PFSK-1 (cell line): ENCODE measurements at regions not wholly inside any gene's neighbourhood (a gene's known extent, or its start where the extent isn't known, plus 50 kb on each side); places are given as distances from the start of the nearest gene placed in this dataset.

Experiments used
- FOXP2 ChIP-seq: optimal IDR thresholded peaks from 2 replicates; pipeline ENCODE3; 2011; ENCODE audit warnings: borderline replicate concordance, control low read depth, inconsistent platforms; ENCODE audit not compliant: insufficient read depth; ENCODE audit errors: extremely low read length, extremely low read depth
- POLR2AphosphoS5 ChIP-seq: IDR thresholded peaks from 2 replicates; pipeline ENCODE4 v1.6.1; 2012; ENCODE audit warnings: low read depth, mild to moderate bottlenecking, control low read depth, low read length, moderate library complexity
- SIN3A ChIP-seq: IDR thresholded peaks from 2 replicates; pipeline ENCODE4 v1.6.1; 2012; ENCODE audit warnings: mild to moderate bottlenecking, low read length, moderate library complexity, borderline replicate concordance; ENCODE audit not compliant: insufficient read depth
- TAF1 ChIP-seq: IDR thresholded peaks from 2 replicates; pipeline ENCODE4 v1.6.1; 2012; ENCODE audit warnings: low read length, control low read depth, borderline replicate concordance; ENCODE audit not compliant: insufficient read depth
- TF ChIP-seq, protein P1 (sequence below), 2 experiments: IDR thresholded peaks; 2 replicates each; pipeline versions ENCODE4 v1.6.1 to v1.8.0; 2011 to 2012; ENCODE audit warnings: low read depth in 2 of 2, low read length in 2 of 2, control low read depth in 1 of 2, inconsistent platforms in 1 of 2, mild to moderate bottlenecking in 1 of 2, moderate library complexity in 1 of 2; ENCODE audit not compliant: insufficient read depth in 1 of 2

DNA sequence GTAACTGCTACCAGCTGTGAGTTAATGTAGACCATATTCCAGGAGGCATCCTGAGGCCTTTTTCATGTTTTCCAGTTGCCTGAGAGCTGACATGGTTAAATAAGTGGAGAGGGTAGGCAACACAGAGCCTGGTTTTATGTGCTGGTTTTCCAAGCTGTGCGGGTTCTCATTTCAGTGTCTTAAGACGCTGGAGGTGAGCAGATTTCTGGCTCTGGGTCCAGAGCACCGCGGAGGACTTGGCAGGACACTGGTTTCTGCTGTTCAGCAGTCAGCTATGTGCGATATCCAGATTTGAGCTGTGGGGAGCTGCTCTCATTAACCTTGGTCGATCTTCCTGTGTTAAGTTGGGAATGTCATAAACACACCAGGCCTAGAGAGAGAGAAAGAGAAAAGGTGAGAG lies 680.8 kb downstream of the BCL11B start:
- TF ChIP-seq, protein P1, sequence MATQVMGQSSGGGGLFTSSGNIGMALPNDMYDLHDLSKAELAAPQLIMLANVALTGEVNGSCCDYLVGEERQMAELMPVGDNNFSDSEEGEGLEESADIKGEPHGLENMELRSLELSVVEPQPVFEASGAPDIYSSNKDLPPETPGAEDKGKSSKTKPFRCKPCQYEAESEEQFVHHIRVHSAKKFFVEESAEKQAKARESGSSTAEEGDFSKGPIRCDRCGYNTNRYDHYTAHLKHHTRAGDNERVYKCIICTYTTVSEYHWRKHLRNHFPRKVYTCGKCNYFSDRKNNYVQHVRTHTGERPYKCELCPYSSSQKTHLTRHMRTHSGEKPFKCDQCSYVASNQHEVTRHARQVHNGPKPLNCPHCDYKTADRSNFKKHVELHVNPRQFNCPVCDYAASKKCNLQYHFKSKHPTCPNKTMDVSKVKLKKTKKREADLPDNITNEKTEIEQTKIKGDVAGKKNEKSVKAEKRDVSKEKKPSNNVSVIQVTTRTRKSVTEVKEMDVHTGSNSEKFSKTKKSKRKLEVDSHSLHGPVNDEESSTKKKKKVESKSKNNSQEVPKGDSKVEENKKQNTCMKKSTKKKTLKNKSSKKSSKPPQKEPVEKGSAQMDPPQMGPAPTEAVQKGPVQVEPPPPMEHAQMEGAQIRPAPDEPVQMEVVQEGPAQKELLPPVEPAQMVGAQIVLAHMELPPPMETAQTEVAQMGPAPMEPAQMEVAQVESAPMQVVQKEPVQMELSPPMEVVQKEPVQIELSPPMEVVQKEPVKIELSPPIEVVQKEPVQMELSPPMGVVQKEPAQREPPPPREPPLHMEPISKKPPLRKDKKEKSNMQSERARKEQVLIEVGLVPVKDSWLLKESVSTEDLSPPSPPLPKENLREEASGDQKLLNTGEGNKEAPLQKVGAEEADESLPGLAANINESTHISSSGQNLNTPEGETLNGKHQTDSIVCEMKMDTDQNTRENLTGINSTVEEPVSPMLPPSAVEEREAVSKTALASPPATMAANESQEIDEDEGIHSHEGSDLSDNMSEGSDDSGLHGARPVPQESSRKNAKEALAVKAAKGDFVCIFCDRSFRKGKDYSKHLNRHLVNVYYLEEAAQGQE (IDR thresholded peaks at IDR 0.05; ENCODE audit: insufficient read depth in 1 of 2, low read depth in 2 of 2, low read length in 2 of 2): no peak
- TF ChIP-seq FOXP2 (no peak), TAF1 (no peak), POLR2AphosphoS5 (no peak), SIN3A (no peak)

DNA sequence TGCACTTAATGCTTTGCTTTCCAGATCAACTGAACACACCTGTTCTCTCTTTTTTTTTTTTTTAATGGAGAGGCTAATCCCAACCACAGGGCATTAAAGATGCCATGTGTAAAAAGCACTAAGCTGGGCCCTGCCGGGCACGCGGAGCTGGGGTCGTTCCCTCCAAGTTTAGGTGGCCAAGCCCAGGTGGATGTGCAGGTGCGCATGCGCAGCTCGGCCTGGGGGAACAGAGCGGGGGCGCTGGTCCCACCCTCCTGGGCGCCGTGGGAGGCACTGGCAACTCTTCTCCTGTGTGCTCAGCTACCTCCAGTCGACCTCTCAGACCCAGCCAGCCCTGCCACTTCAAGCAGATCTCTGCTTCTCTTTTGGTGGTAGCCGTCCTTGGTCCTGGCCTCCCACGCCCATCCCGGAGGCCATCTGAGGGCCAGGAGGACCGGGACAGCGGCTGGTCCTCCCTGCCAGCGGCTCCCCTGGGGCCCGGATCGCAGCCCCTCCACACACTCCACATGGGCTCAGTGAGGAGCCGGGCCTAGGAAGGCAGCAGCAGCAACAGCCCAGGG lies 679.3 kb downstream of the BCL11B start:
- TF ChIP-seq, protein P1 (IDR thresholded peaks at IDR 0.05; ENCODE audit: insufficient read depth in 1 of 2, low read depth in 2 of 2, low read length in 2 of 2): no peak
- no peak for TF ChIP-seq FOXP2
- TF ChIP-seq POLR2AphosphoS5: no peak
- no peak for TF ChIP-seq SIN3A
- no peak for TF ChIP-seq TAF1

- TF ChIP-seq FOXP2 (no peak), SIN3A (no peak), TAF1 (no peak), POLR2AphosphoS5 (no peak)
Measured at GRCh38 chr14:98593361-98593761, 678.6 kb downstream of the BCL11B start.

DNA sequence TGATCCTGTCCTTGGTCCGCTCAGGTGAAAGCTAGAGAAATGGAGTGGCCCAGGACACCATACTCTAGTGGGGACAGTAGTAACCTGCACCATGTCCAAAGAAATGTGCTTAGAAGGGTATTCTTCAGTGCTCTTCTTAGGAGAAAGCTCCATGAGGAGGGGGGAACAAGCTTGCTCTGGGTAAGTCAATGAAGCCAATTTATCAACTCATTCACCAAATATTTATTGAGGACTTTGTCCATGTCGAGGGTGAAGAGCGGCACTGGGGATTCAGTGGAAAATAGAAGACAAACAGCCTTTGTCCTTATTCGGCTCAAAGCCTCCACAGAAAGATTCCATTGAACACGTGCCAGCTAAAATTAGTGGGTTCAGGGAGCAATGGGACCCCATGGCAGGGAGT lies 677.8 kb downstream of the BCL11B start:
- TF ChIP-seq FOXP2 (no peak), SIN3A (no peak), POLR2AphosphoS5 (no peak), TAF1 (no peak)
- TF ChIP-seq, protein P1 (IDR thresholded peaks at IDR 0.05; ENCODE audit: insufficient read depth in 1 of 2, low read depth in 2 of 2, low read length in 2 of 2): no peak

- TF ChIP-seq POLR2AphosphoS5: no peak
Measured at GRCh38 chr14:98598576-98598975, 673.4 kb downstream of the BCL11B start.

DNA sequence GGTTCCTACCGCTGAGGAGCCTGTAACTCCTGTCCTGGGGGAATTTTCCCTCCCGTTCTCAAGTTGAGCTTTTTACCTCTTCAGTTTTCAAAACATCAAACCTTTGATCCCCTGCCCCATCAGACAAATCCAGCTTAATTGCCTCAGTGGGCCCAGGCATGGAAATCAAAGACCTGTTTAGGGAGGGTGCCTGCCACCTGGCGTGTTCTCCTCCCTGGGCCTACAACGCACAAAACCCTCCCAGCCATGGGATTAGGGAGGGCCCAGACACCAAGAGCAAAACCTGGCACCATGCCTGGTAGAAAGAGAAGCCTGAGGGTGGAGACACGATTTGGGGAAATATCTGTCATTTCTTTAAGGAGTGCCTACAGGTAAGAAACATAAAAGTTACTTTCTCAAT lies 672.9 kb downstream of the BCL11B start:
- TF ChIP-seq FOXP2 (no peak), SIN3A (no peak), TAF1 (no peak), POLR2AphosphoS5 (no peak)
- TF ChIP-seq, protein P1 (IDR thresholded peaks at IDR 0.05; ENCODE audit: insufficient read depth in 1 of 2, low read depth in 2 of 2, low read length in 2 of 2): no peak
